LNCAP (cell line): ENCODE measurements at regions not wholly inside any gene's neighbourhood (a gene's known extent, or its start where the extent isn't known, plus 50 kb on each side); places are given as distances from the start of the nearest gene placed in this dataset.

Experiments
- CTCF ChIP-seq: fragments of 450-650 bp; IDR thresholded peaks from 2 replicates; pipeline ENCODE4 v1.5.1; 2017; ENCODE audit warnings: mild to moderate bottlenecking

- no peak for TF ChIP-seq CTCF
These were observed 73.2 kb upstream of the PAX2 start for GRCh38 chr10:100672199-100672598.

- TF ChIP-seq CTCF, result no peak
These were observed 68.0 kb upstream of the PAX2 start for GRCh38 chr10:100677290-100677945.

- TF ChIP-seq CTCF, result no peak
These were observed 66.1 kb upstream of the PAX2 start for GRCh38 chr10:100679327-100679726.

- no peak for TF ChIP-seq CTCF
These were observed 62.4 kb upstream of the PAX2 start for GRCh38 chr10:100683004-100683403.

- no peak for TF ChIP-seq CTCF
These were observed 61.7 kb upstream of the PAX2 start for GRCh38 chr10:100683545-100684300.

- TF ChIP-seq CTCF, result no peak
These were observed 60.6 kb upstream of the PAX2 start for GRCh38 chr10:100684688-100685235.

- no peak for TF ChIP-seq CTCF
These were observed 60.1 kb upstream of the PAX2 start for GRCh38 chr10:100685331-100685730.
